Heart left ventricle (tissue), 13 donors: ENCODE measurements at regions not wholly inside any gene's neighbourhood (a gene's known extent, or its start where the extent isn't known, plus 50 kb on each side); places are given as distances from the start of the nearest gene placed in this dataset.

Experiments
- CTCF ChIP-seq, 12 donors: fragments of 200-600 bp; sonication (generic) in 4 of 12; IDR thresholded peaks; one replicate each; pipeline versions ENCODE4 v1.5.0 to v1.8.0; 2018 to 2022; ENCODE audit warnings: antibody characterized with exemption in 12 of 12, mild to moderate bottlenecking in 5 of 12
- POLR2A ChIP-seq, 2 donors: fragments of 450-650 bp; IDR thresholded peaks; one replicate each; pipeline ENCODE4 v1.6.1; 2017; ENCODE audit warnings: antibody characterized with exemption in 2 of 2, mild to moderate bottlenecking in 2 of 2, moderate library complexity in 2 of 2
- donor health status: ischemic (EF 13 %, LVEDD 7.1; RV severe dilation, severe dysfunction).
- donor health status: DM: no; HTN: yes; CAD: no.
- donor health status: DM: no; HTN: no; CAD: no.
- donor health status: ischemic (EF 25% LVEDD 6.9; RV normal size, moderate dysfunction).
- donor health status: ischemic (EF 25% LVEDD 5.7; RV mildly dilated, moderate dysfunction).
- donor health status: ischemic (EF 35%, LVEDD 5.7; RV mildly dilated, moderate dysfunction).
- donor health status: nonischemic (EF 11% LVEDD 7.7; RV severe dilation, severe dysfunction).
- donor health status: DM: yes; HTN: yes; CAD: no.
- donor health status: PGD.
- donor health status: ischemic (EF 29% LVEDD 5.4; RV normal size, mild dysfunction).
- donor health status: nonischemic (EF 23%, LVEDD 6.1; RV moderate dilation, normal function).

- TF ChIP-seq POLR2A (IDR thresholded peaks at IDR 0.05) (no peak), CTCF (IDR thresholded peaks at IDR 0.05) (no peak)
Observed at GRCh38 chr13:62747629-62748028, 1332.0 kb upstream of the PCDH20 start.
